Body of pancreas (tissue), 4 donors: ENCODE measurements at regions not wholly inside any gene's neighbourhood (a gene's known extent, or its start where the extent isn't known, plus 50 kb on each side); places are given as distances from the start of the nearest gene placed in this dataset.

Experiments
- ATAC-seq: fragments of 150-250 bp; one replicate; pipeline ENCODE4 v1.9.1; 2016
- DNase-seq, 4 donors: peaks; one replicate each; pipeline ENCODE4 v3.0.0-alpha.2; 2019
- H3K27ac ChIP-seq, 4 donors: fragments of 200-600 bp; sonication (generic); 1 replicate in 3 of 4; 2 replicates in 1 of 4; pipeline versions ENCODE4 v1.5.1 to v1.6.1; 2016 to 2019; ENCODE audit warnings: mild to moderate bottlenecking in 1 of 4, mixed read lengths in 1 of 4, moderate library complexity in 1 of 4
- H3K27me3 ChIP-seq, 2 donors: fragments of 200-600 bp; sonication (generic); one replicate each; pipeline ENCODE4 v1.6.0; 2016; ENCODE audit warnings: mild to moderate bottlenecking in 1 of 2
- H3K36me3 ChIP-seq, 2 donors: fragments of 200-600 bp; sonication (generic); replicated peaks in 1 of 2; 2 replicates each; pipeline ENCODE4 v1.5.1; 2016; ENCODE audit warnings: low read depth in 2 of 2; ENCODE audit not compliant: insufficient read depth in 1 of 2
- H3K4me1 ChIP-seq: fragments of 200-600 bp; sonication (generic); one replicate; pipeline ENCODE4 v1.6.0; 2016
- H3K4me3 ChIP-seq, 2 donors: fragments of 200-600 bp; sonication (generic); 1 replicate in 1 of 2; 2 replicates in 1 of 2; pipeline ENCODE4 v1.5.1; 2016 to 2019
- H3K9me3 ChIP-seq, 3 donors: fragments of 200-600 bp; sonication (generic); 1 replicate in 2 of 3; 2 replicates in 1 of 3; pipeline ENCODE4 v1.5.1; 2016
- CTCF ChIP-seq, 7 experiments: fragments of 450-650 bp in 4 of 7; fragments of 200-600 bp in 3 of 7; sonication (generic) in 3 of 7; IDR thresholded peaks; one replicate each; pipeline ENCODE4 v1.5.1; 2016 to 2019; ENCODE audit warnings: antibody characterized with exemption in 7 of 7
- POLR2A ChIP-seq, 3 donors: fragments of 450-650 bp; IDR thresholded peaks; one replicate each; pipeline ENCODE4 v1.6.1; 2016; ENCODE audit warnings: antibody characterized with exemption in 3 of 3, mild to moderate bottlenecking in 2 of 3
- WGBS, 2 donors: methylation state at CpG; one replicate each; pipeline ENCODE4 v1.1.5; 2017; 5-methylcytosine and 5-hydroxymethylcytosine counted together
- intact Hi-C: fragments of 100-400 bp; cut with DNase I; formaldehyde crosslinking; loops from one replicate; pipeline ENCODE4 v1.15.1; 2023

- Histone ChIP-seq H3K9me3 (no peaks in the 10 kb centered on the region), H3K4me1 (no peaks in the 10 kb centered on the region), H3K27ac (no peak overlapping the region), H3K4me3 (no peak overlapping the region), H3K27me3 (no peaks in the 10 kb centered on the region), H3K36me3 (no peaks in the 10 kb centered on the region)
- WGBS, 2 donors: 33 to 34% methylated on average over 3 of the region's 3 CpGs
- ATAC-seq (no peak), DNase-seq (no peak)
- no peak for TF ChIP-seq POLR2A (IDR thresholded peaks at IDR 0.05)
- no peak for TF ChIP-seq CTCF (IDR thresholded peaks at IDR 0.05)
- intact Hi-C loops: no loop called here
Measured at GRCh38 chr6:9492790-9493189, 922.1 kb downstream of the TFAP2A start.

- 53 to 68% methylated on average over 3 of the region's 3 CpGs for WGBS, 2 donors
- no peak overlapping the region for H3K27ac ChIP-seq
- no peak for DNase-seq
- no peak overlapping the region for H3K4me3 ChIP-seq
- no peaks in the 10 kb centered on the region for H3K9me3 ChIP-seq
- intact Hi-C loops: no loop called here
- ATAC-seq: no peak
- TF ChIP-seq CTCF (IDR thresholded peaks at IDR 0.05) (no peak), POLR2A (IDR thresholded peaks at IDR 0.05) (no peak)
- no peaks in the 10 kb centered on the region for H3K4me1 ChIP-seq
- no peaks in the 10 kb centered on the region for H3K27me3 ChIP-seq
- no peaks in the 10 kb centered on the region for H3K36me3 ChIP-seq
Measured at GRCh38 chr6:9487128-9487527, 927.7 kb downstream of the TFAP2A start.

GRCh38 chr6:9485992-9486391 is 928.9 kb downstream of the TFAP2A start:
- H3K27ac ChIP-seq: no peak overlapping the region
- WGBS, 2 donors: 87 to 91% methylated on average over 4 of the region's 4 CpGs
- no peaks in the 10 kb centered on the region for H3K4me1 ChIP-seq
- DNase-seq (no peak), ATAC-seq (no peak)
- H3K36me3 ChIP-seq: no peaks in the 10 kb centered on the region
- H3K4me3 ChIP-seq: no peak overlapping the region
- H3K9me3 ChIP-seq: no peaks in the 10 kb centered on the region
- no peaks in the 10 kb centered on the region for H3K27me3 ChIP-seq
- intact Hi-C loops: no loop called here
- TF ChIP-seq POLR2A (IDR thresholded peaks at IDR 0.05) (no peak), CTCF (IDR thresholded peaks at IDR 0.05) (no peak)

GRCh38 chr6:9484686-9485085 is 930.2 kb downstream of the TFAP2A start:
- Histone ChIP-seq H3K9me3 (no peaks in the 10 kb centered on the region), H3K4me3 (no peak overlapping the region), H3K27me3 (no peaks in the 10 kb centered on the region), H3K4me1 (no peaks in the 10 kb centered on the region), H3K36me3 (no peaks in the 10 kb centered on the region), H3K27ac (no peak overlapping the region)
- WGBS, 2 donors: 44 to 45% methylated on average over 1 of the region's 1 CpG
- no peak for TF ChIP-seq CTCF (IDR thresholded peaks at IDR 0.05)
- no peak for DNase-seq
- intact Hi-C loops: no loop called here
- no peak for ATAC-seq

- whole genome bisulfite sequencing, 2 donors: 71 to 85% methylated on average over 3 of the region's 3 CpGs
- intact Hi-C loops: no loop called here
- no peaks in the 10 kb centered on the region for H3K9me3 ChIP-seq
- H3K36me3 ChIP-seq: no peaks in the 10 kb centered on the region
- DNase-seq (no peak), ATAC-seq (no peak)
- no peak overlapping the region for H3K4me3 ChIP-seq
- H3K4me1 ChIP-seq: no peaks in the 10 kb centered on the region
- no peaks in the 10 kb centered on the region for H3K27me3 ChIP-seq
- TF ChIP-seq CTCF (IDR thresholded peaks at IDR 0.05) (no peak), POLR2A (IDR thresholded peaks at IDR 0.05) (no peak)
- H3K27ac ChIP-seq: no peak overlapping the region
Measured at GRCh38 chr6:9484091-9484490, 930.8 kb downstream of the TFAP2A start.
